Smooth muscle cell (in vitro differentiated cells): ENCODE measurements at regions not wholly inside any gene's neighbourhood (a gene's known extent, or its start where the extent isn't known, plus 50 kb on each side); places are given as distances from the start of the nearest gene placed in this dataset.

ENCODE experiments used
- DNase-seq: peaks from one replicate; lab custom pipeline; 2025; ENCODE audit not compliant: unreplicated experiment; lab: John Stamatoyannopoulos, UW
- H2AFZ ChIP-seq: fragments of 200-600 bp; sonication (generic); 2 replicates; pipeline ENCODE4 v1.6.0; 2016; ENCODE audit warnings: antibody characterized with exemption, low read depth, mild to moderate bottlenecking
- H3F3A ChIP-seq: fragments of 200-600 bp; sonication (generic); 2 replicates; pipeline ENCODE4 v1.6.0; 2017; ENCODE audit warnings: antibody characterized with exemption, low read depth
- H3K27ac ChIP-seq: fragments of 200-600 bp; sonication (generic); 2 replicates; pipeline ENCODE4 v1.5.1; 2016; ENCODE audit warnings: low read depth, mild to moderate bottlenecking
- H3K27me3 ChIP-seq: fragments of 200-600 bp; sonication (generic); 2 replicates; pipeline ENCODE4 v1.6.1; 2016; ENCODE audit warnings: low read depth, mild to moderate bottlenecking
- H3K36me3 ChIP-seq: fragments of 200-600 bp; sonication (generic); 2 replicates; pipeline ENCODE4 v1.5.1; 2016; ENCODE audit warnings: low read depth
- H3K4me1 ChIP-seq: fragments of 200-600 bp; sonication (generic); 2 replicates; pipeline ENCODE4 v1.5.1; 2016; ENCODE audit warnings: low read depth
- H3K4me2 ChIP-seq: fragments of 200-600 bp; sonication (generic); 2 replicates; pipeline ENCODE4 v1.6.0; 2016; ENCODE audit warnings: mild to moderate bottlenecking
- H3K4me3 ChIP-seq: fragments of 200-600 bp; sonication (generic); 2 replicates; pipeline ENCODE4 v1.5.1; 2016; ENCODE audit warnings: mild to moderate bottlenecking
- H3K79me2 ChIP-seq: fragments of 200-600 bp; sonication (generic); 2 replicates; pipeline ENCODE4 v1.6.0; 2016; ENCODE audit warnings: low read depth, mild to moderate bottlenecking
- H3K9ac ChIP-seq: fragments of 200-600 bp; sonication (generic); 2 replicates; pipeline ENCODE4 v1.6.0; 2016; ENCODE audit warnings: low read depth
- H3K9me3 ChIP-seq: fragments of 200-600 bp; sonication (generic); replicated peaks from 2 replicates; pipeline ENCODE4 v1.5.1; 2016; ENCODE audit warnings: low read depth
- H4K20me1 ChIP-seq: fragments of 200-600 bp; sonication (generic); 2 replicates; pipeline ENCODE4 v1.6.0; 2016; ENCODE audit warnings: low read depth
- CTCF ChIP-seq: fragments of 200-600 bp; sonication (generic); IDR thresholded peaks from 2 replicates; pipeline ENCODE4 v1.5.1; 2017; ENCODE audit warnings: borderline replicate concordance, mild to moderate bottlenecking, antibody characterized with exemption; ENCODE audit not compliant: insufficient read depth, poor library complexity, severe bottlenecking
- WGBS: methylation state at CpG from one replicate; pipeline ENCODE4 v1.1.7; 2016; ENCODE audit warnings: low lambda C conversion rate; 5-methylcytosine and 5-hydroxymethylcytosine counted together

- Histone ChIP-seq H2AFZ (no peak overlapping the region), H3K4me1 (peaks cover 17% of the 10 kb centered on the region), H3K4me3 (no peak overlapping the region), H3K79me2 (no peaks in the 10 kb centered on the region), H3K9me3 (no peaks in the 10 kb centered on the region), H4K20me1 (no peaks in the 10 kb centered on the region), H3K27me3 (no peaks in the 10 kb centered on the region), H3K4me2 (no peak overlapping the region), H3K27ac (peak overlapping the region; percentile 98), H3K9ac (no peak overlapping the region), H3K36me3 (no peaks in the 10 kb centered on the region), H3F3A (peaks cover 45% of the 10 kb centered on the region)
- no peak for DNase-seq
- 84% methylated on average over 5 of the region's 5 CpGs for WGBS
- TF ChIP-seq CTCF = no peak
Observed at GRCh38 chr3:55163421-55163820, 235.6 kb upstream of the LRTM1 start.

- Histone ChIP-seq H3K27me3 (no peaks in the 10 kb centered on the region), H2AFZ (no peak overlapping the region), H3K4me2 (peak overlapping the region; percentile 68), H3K27ac (peak overlapping the region; percentile 98), H4K20me1 (no peaks in the 10 kb centered on the region), H3K79me2 (no peaks in the 10 kb centered on the region), H3K9ac (no peak overlapping the region), H3K36me3 (no peaks in the 10 kb centered on the region), H3K9me3 (no peaks in the 10 kb centered on the region), H3F3A (peaks cover 41% of the 10 kb centered on the region), H3K4me1 (peaks cover 17% of the 10 kb centered on the region), H3K4me3 (no peak overlapping the region)
- no peak for TF ChIP-seq CTCF
- 0% methylated on average over 3 of the region's 3 CpGs for WGBS
- no peak for DNase-seq
Observed at GRCh38 chr3:55162031-55162795, 234.4 kb upstream of the LRTM1 start.

GRCh38 chr3:55161231-55161630 lies 233.4 kb upstream of the LRTM1 start:
- H4K20me1 ChIP-seq = no peaks in the 10 kb centered on the region
- peak overlapping the region; percentile 81 for H3K9ac ChIP-seq
- no peaks in the 10 kb centered on the region for H3K27me3 ChIP-seq
- H3F3A ChIP-seq = peaks cover 36% of the 10 kb centered on the region
- peak overlapping the region; percentile 98 for H3K27ac ChIP-seq
- no peak overlapping the region for H2AFZ ChIP-seq
- H3K9me3 ChIP-seq = no peaks in the 10 kb centered on the region
- 88% methylated on average over 3 of the region's 3 CpGs for WGBS
- H3K4me2 ChIP-seq = peak overlapping the region; percentile 68
- TF ChIP-seq CTCF = no peak
- no peak for DNase-seq
- H3K79me2 ChIP-seq = no peaks in the 10 kb centered on the region
- no peaks in the 10 kb centered on the region for H3K36me3 ChIP-seq
- H3K4me1 ChIP-seq = peaks cover 17% of the 10 kb centered on the region
- no peak overlapping the region for H3K4me3 ChIP-seq
